ENCODE measurements at regions not wholly inside any gene's neighbourhood (a gene's known extent, or its start where the extent isn't known, plus 50 kb on each side); places are given as distances from the start of the nearest gene placed in this dataset.
"Not testable (repeated sequence)": the region's sequence is repeated elsewhere in the genome, so short reads cannot be mapped to it uniquely, and the experiment has no call there.

DNA sequence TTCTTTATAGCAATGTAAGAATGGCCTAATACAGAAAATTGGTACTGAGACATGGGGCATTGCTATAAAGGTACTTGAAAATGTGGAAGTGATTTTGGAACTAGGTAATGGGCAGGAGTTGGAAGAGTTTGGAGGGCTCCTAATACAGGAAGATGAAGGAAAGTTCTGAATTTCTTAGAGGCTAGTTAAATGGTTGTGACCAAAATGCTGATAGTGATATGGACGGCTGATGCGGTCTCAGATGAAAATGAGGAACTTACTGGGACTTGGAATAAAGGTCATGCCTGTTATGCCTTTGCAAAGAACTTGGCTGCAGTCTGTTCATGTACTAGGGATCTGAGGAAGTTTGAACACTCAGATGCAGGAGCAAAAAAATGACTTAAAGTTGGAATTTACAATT, 132.2 kb upstream of the ZNG1F start:
- H3K4me1 ChIP-seq; DNase-seq; H3K36me3 ChIP-seq; H3K4me3 ChIP-seq; H3K27ac ChIP-seq; intact Hi-C loops (cut with DNase I; ENCODE audit: low total_unique reads); H3K27me3 ChIP-seq; H3K9me3 ChIP-seq: not testable (repeated sequence)

DNA sequence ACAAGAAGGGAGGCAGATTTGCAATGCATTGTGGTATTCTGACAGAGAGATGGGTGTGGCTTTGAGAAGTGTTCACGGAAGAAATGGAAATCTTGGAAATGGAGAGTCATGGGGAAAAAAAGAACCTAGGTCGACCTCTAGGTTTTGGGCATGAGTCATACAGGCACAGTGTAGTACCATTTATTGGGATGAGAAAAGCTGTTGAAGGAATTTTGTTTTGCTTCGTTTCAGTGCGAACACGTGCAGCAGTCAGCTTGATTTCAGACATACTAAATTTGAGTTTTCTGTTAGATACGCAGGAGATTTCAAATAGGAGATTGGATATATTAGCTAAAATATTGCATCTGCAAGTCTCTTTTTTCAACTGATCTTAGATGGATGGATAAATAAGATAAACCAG, 119.8 kb upstream of the ZNG1F start:
- H3K4me1 ChIP-seq; H3K4me3 ChIP-seq; intact Hi-C loops (cut with DNase I; ENCODE audit: low total_unique reads); H3K9me3 ChIP-seq; H3K27ac ChIP-seq; DNase-seq; H3K36me3 ChIP-seq; H3K27me3 ChIP-seq: not testable (repeated sequence)

DNA sequence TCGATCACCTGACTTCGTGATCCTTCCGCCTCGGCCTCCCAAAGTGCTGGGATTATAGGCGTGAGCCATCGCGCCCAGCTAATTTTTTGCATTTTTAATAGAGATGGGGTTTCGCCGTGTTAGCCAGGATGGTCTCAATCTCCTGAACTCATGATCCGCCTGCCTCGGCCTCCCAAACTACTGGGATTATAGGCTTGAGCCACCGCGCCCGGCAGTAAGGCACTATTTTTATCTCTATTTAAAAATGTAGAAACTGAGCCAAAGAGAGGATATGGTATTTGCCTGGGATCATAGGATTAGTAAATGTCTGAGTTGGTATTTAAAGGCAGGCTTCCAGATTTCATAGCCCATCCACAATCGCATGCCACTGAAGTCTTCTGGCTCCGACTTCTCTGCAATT, 96.6 kb upstream of the ZNG1F start:
- H3K9me3 ChIP-seq; DNase-seq; H3K36me3 ChIP-seq; H3K4me1 ChIP-seq; H3K4me3 ChIP-seq; intact Hi-C loops (cut with DNase I; ENCODE audit: low total_unique reads); H3K27me3 ChIP-seq; H3K27ac ChIP-seq: not testable (repeated sequence)

DNA sequence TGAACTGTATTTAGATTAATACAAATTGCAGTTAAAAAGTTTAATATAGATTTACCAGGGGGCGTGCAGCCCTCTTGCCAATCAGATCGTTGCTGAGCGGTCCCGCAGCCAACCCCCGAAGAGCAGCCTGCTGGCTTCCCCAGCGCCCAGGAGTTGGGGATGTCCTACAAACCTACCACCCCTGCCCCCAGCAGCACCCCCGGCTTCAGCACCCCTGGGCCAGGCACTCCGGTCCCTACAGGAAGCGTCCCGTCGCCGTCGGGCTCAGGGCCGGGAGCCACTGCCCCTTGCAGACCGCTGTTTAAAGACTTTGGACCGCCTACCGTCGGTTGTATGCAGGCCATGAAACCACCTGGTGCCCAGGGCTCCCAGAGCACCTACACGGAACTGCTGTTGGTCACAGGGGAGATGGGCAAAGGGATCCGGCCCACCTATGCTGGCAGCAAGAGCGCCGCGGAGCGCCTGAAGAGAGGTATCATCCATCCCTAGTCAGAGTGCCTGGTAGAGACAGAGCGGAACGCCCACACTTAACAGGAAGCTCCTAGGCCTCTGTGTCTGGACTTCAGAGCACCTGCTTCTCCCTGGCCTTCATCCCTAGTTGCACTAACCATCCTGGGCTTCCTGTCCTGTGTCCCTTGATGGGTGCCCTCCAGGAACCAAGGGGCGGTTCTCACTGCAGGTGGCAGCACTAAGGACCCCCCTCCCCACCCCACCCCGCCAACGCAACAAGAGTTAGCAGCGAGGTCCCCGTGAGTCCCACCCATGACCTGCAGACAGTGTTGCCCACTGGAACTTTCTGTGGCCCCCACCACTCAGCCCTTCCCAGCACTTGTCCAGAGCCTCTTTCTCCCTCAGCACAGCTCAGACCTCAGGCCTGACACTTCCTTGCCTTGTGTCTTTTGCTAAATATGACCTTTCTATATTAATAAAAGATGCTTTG, 91.5 kb upstream of the ZNG1F start:
- H3K4me3 ChIP-seq; H3K9me3 ChIP-seq; H3K4me1 ChIP-seq; H3K27ac ChIP-seq; intact Hi-C loops (cut with DNase I; ENCODE audit: low total_unique reads); H3K36me3 ChIP-seq; DNase-seq; H3K27me3 ChIP-seq: not testable (repeated sequence)

DNA sequence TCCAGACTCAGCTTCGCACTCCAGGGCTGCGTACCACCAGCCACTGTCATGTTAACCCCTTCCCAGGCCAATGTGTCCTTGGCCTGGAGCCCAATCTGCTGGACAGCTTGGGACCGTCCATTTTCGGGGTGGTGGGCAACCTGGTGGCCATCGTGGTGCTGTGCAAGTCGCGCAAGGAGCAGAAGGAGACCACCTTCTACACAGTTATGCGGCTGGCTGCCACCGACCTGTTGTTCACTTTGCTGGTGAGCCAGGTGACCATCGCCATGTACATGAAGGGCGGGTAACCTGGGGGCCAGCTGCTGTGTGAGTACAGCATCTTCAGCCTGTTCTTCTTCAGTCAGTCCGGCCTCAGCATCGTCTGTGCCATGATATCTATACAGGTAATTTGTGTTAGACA, 90.3 kb upstream of the ZNG1F start:
- H3K9me3 ChIP-seq; H3K4me1 ChIP-seq; intact Hi-C loops (cut with DNase I; ENCODE audit: low total_unique reads); H3K27ac ChIP-seq; H3K27me3 ChIP-seq; H3K36me3 ChIP-seq; DNase-seq; H3K4me3 ChIP-seq: not testable (repeated sequence)

DNA sequence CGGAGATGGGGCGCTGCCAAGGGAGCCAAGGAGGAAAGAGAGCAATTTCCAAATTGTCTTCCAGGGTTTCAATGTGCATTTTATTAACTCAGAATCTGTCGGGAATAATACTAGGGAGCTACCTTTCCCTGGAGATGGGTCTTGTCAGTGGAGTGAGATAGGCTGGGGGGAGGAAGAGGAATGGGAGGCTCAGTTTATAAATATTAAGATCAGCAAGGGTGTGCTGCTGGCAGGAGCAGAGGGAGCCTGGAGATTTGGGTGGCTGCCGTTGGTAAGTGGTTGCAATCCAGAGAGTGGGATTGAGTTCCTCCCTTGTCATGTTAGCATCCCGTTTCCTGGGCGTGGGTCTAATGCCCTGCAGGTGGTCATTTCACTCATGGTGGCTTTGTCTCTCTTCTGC, 89.9 kb upstream of the ZNG1F start:
- H3K9me3 ChIP-seq; H3K4me3 ChIP-seq; intact Hi-C loops (cut with DNase I; ENCODE audit: low total_unique reads); DNase-seq; H3K27me3 ChIP-seq; H3K4me1 ChIP-seq; H3K36me3 ChIP-seq; H3K27ac ChIP-seq: not testable (repeated sequence)

DNA sequence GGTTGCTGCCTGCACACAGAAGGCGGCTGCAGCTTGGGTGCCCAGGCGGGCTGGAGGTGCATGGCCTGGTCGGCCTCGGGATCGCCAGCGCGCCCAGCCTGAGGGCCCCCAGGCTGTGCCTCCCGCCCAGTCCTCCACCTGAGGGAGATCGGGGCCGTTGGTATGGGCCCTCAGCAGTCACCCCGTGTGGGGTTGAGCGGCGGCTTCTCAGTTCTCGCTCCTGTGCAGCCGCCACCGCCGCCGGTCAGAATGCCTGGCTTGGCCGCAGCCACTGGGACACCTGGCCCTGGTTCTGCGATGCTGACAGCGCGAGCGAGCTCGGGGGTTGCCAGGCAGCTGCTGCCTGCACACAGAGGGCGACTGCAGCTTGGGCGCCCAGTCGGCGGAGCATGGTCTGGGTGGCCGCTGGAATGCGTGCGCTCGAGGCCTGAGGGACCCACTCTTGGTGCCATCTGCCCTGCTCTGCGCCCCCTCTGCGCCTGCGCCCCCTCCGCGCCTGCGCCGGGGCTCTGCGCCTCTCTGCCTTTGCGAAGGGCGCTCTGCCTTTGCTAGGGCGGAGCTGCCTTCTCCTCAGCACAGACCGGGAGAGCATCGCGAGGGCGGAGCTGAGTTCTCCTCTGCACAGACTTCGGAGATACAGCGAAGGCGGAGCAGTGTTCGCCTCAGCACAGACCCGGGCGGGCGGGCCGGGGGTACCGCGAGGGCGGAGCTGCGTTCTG, 84.6 kb upstream of the ZNG1F start:
- H3K36me3 ChIP-seq; intact Hi-C loops (cut with DNase I; ENCODE audit: low total_unique reads); H3K27ac ChIP-seq; H3K9me3 ChIP-seq: not testable (repeated sequence)
- peak overlapping the region; percentile 35 to 48 for H3K4me3 ChIP-seq
- DNase-seq, result peak; percentile 37 to 70
- H3K4me1 ChIP-seq, result peaks cover 0 to 11% (median 4%) of the 10 kb centered on the region in 4 donors
- H3K27me3 ChIP-seq, result peaks cover 0 to 11% of the 10 kb centered on the region in 2 donors

DNA sequence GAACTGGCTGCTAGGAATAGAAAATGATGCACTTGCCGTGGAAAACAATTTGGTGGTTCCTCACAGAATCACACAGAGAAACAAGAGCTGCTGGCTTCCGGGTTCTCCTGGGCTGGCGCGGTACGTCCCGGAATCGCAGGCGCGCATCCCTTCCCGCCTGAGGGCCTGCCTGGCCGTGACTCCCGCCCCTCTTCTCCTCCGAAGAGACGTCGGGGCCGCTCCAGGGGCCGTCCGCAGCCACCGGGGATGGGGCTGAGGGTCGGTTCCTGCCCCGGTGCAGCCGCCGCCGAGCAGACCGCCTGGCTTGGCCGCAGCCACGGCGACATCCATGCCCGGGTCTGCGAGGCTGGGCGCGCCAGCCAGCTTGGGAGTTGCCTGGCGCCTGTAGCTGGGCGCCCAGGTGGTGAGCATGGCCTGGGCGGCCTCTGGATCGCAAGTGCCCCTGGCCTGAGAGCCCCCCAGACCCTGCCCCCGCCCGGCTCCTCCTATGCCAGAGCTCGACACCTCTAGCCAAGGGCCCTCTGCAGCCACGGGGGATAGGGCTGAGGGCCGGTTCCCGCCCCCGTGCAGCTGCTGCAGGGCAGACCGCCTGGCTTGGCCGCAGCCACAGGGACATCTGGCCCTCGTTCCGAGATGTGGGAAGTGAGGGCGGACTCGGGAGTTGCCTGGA, 83.9 kb upstream of the ZNG1F start:
- H3K27ac ChIP-seq; intact Hi-C loops (cut with DNase I; ENCODE audit: low total_unique reads): not testable (repeated sequence)
- DNase-seq, result peak in 1 of 2 donors; percentile 59

DNA sequence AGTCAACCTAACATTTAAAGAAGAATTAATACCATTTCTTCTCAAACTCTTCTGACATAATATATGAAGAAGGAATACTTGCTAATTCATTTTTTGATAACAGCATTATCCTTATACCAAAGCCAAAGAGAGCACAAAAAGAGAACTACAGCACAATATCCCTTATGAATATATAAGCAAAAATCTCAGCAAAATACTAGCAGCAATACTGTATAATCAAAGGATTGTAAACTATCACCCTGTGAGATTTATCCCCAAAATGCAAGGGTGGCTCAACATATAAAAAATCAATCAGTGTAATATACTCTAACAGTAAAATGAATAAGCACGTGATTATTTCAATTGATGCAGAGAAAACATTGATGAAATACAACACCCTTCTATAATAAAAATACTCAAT, 81.9 kb upstream of the ZNG1F start:
- H3K36me3 ChIP-seq; DNase-seq; H3K4me3 ChIP-seq; intact Hi-C loops (cut with DNase I; ENCODE audit: low total_unique reads); H3K9me3 ChIP-seq; H3K27ac ChIP-seq: not testable (repeated sequence)
- Histone ChIP-seq H3K27me3 (peaks cover 0 to 14% of the 10 kb centered on the region in 2 donors), H3K4me1 (peaks cover 0 to 11% (median 4%) of the 10 kb centered on the region in 4 donors)

More for the DNA sequence above, 83.9 kb upstream of the ZNG1F start:
- not testable (repeated sequence) for H3K9me3 ChIP-seq, H3K36me3 ChIP-seq
- peaks cover 0 to 11% (median 4%) of the 10 kb centered on the region in 4 donors for H3K4me1 ChIP-seq
- peak overlapping the region; percentile 26 to 27 for H3K4me3 ChIP-seq
- H3K27me3 ChIP-seq, result peaks cover 0 to 11% of the 10 kb centered on the region in 2 donors

DNA sequence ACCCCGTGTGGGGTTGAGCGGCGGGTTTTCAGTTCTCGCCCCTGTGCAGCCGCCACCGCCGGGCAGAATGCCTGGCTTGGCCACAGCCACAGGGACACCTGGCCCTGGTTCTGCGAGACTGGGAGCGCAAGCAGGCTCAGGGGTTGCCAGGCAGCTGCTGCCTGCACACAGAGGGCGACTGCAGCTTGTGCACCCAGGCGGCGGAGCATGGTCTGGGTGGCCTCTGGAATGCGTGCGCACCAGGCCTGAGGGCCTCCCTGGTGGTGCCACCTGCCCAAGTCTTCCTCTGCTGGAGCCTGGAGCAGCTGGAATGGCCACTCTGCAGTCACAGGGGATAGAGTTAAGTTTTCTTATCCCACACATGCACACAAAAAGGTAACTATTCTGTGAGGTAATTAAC, 80.4 kb upstream of the ZNG1F start:
- DNase-seq, result peak in 1 of 2 donors; percentile 62
- H3K4me3 ChIP-seq; H3K27ac ChIP-seq; intact Hi-C loops (cut with DNase I; ENCODE audit: low total_unique reads); H3K36me3 ChIP-seq; H3K9me3 ChIP-seq: not testable (repeated sequence)
- peaks cover 0 to 14% of the 10 kb centered on the region in 2 donors for H3K27me3 ChIP-seq
- H3K4me1 ChIP-seq, result peaks cover 0 to 11% (median 4%) of the 10 kb centered on the region in 4 donors

DNA sequence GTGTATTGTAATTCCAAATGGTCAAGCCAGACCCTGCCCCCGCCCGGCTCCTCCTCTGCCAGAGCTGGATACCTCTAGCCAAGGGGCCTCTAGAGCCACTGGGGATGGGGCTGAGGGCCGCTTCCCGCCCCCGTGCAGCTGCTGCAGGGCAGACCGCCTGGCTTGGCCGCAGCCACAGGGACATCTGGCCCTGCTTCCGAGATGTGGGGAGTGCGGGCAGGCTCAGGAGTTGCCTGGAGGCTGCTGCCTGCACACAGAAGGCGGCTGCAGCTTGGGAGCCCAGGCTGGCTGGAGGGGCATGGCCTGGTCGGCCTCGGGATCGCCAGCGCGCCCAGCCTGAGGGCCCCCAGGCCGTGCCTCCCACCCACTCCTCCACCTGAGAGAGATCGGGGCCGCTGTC, 79.9 kb upstream of the ZNG1F start:
- H3K4me3 ChIP-seq; H3K27ac ChIP-seq; H3K36me3 ChIP-seq; H3K9me3 ChIP-seq; intact Hi-C loops (cut with DNase I; ENCODE audit: low total_unique reads): not testable (repeated sequence)
- Histone ChIP-seq H3K4me1 (peaks cover 0 to 10% (median 4%) of the 10 kb centered on the region in 4 donors), H3K27me3 (peaks cover 0 to 14% of the 10 kb centered on the region in 2 donors)
- peak in 1 of 2 donors; percentile 59 for DNase-seq

DNA sequence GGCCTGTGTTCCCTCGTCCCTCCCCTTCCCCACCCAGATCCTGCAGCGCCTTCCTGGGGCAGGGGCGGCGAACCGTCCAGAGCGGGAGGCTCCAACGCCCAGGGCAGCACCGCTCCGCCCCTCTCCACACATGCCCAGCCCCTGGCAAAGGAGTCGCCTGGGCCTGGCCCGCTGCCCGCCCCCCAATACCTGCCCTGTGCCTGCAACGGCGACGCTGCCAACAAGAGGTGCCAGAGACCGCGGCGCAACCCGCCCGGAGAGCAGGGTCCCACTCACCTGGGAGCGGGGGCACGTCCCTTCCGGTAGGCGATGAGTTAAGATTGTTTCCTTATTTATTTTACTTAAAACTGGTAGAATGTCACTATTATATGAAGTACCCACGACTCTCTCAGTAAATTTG, 77.5 kb upstream of the ZNG1F start:
- DNase-seq; H3K9me3 ChIP-seq; H3K27ac ChIP-seq; H3K4me3 ChIP-seq; intact Hi-C loops (cut with DNase I; ENCODE audit: low total_unique reads); H3K4me1 ChIP-seq; H3K36me3 ChIP-seq: not testable (repeated sequence)
- peaks cover 0 to 10% of the 10 kb centered on the region in 2 donors for H3K27me3 ChIP-seq

DNA sequence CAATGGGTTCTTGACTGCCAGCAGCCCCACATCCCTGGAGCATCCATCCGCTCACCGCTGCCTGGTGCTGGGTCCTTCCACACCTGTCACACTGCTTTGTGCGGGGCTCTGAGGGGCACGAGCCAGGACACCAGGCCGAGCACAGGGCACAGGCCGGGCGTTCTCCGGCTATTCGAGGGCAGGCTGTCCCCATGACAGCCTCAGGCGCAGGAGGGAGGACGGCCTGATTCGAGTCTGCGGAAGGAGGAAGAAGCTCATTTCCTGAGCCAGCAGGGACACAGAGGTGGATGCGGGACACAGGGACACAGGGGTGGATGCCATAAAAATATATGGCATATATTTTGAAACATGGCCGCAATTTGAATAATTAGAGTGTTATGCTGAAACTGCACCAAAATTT, 76.9 kb upstream of the ZNG1F start:
- H3K36me3 ChIP-seq; H3K4me1 ChIP-seq; H3K27ac ChIP-seq; H3K9me3 ChIP-seq; H3K4me3 ChIP-seq; intact Hi-C loops (cut with DNase I; ENCODE audit: low total_unique reads): not testable (repeated sequence)
- peak in 1 of 2 donors; percentile 63 for DNase-seq
- peaks cover 0 to 10% of the 10 kb centered on the region in 2 donors for H3K27me3 ChIP-seq

DNA sequence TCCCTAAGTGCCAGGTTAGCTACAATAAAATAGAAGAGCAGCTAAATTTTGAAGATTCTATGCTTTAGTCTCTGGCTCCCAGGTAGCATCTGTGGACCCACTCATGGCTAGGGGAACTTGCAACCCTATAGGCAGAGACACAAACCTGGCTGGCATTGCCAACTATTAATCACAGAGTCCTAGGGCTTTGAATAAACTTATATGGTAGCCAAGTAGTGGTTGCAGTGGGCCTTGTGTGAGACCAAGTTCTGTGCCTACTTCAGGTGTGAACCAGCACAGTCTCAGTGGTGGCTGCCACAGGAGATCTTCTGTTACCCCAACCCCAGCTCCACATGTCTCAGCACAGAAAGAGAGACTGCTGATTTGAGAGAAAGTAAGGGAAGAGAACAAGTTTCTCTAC, 62.9 kb upstream of the ZNG1F start:
- H3K36me3 ChIP-seq; H3K27ac ChIP-seq; intact Hi-C loops (cut with DNase I; ENCODE audit: low total_unique reads); DNase-seq; H3K4me1 ChIP-seq; H3K4me3 ChIP-seq; H3K27me3 ChIP-seq; H3K9me3 ChIP-seq: not testable (repeated sequence)
